Activated T-cell treated with anti-CD3 and anti-CD28 coated beads, Interleukin-2, amount 50 U/mL, for 1 hour (primary cell): ENCODE measurements at regions not wholly inside any gene's neighbourhood (a gene's known extent, or its start where the extent isn't known, plus 50 kb on each side); places are given as distances from the start of the nearest gene placed in this dataset.
"Not testable (repeated sequence)": the region's sequence is repeated elsewhere in the genome, so short reads cannot be mapped to it uniquely, and the experiment has no call there.

Experiments
- DNase-seq: peaks from one replicate; pipeline ENCODE4 v3.0.0-alpha.2; 2020

DNA sequence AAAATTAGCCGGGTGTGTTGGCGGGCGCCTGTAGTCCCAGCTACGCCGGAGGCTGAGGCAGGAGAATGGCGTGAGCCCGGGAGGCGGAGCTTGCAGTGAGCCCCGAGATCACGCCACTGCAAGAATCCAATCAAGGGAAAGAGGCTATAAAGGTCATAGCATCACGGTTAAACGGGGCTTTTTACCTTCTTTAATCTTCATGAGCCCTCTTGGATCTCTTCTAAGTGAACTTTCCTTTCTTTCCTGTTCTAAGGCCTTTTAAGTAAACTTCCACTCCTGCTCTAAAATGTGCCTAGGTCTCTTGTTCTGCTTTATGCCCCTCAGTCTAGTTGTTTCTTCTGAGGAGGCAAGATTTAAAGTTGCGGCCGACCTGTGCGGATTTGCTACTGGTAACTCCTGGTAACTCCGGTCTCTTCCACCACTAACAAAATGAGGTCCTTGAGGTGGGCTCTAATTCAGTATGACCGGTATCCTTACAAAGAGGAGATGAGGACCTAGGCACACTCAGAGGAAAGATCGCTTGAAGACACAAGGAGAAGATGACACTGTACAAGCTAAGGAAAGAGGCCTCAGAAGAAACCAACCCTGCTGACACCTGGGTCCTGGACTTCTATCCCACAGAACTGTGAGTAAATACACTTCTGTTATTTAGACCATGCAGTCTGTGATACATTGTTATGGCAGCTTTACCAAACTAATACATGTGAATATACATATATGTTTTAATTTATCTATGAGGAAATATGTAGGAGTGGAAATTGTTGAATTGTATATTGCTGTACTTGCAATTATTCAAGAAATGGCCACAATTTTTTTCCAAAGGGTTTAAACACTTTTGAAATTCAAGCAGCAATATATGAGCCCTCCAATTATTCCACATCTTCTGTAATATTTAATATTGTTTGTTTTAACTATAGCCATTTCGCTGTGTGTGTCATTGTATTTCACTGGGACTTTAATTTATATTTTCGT is 331.5 kb upstream of the CNTNAP2 start:
- no peak for DNase-seq

- DNase-seq, result not testable (repeated sequence)
Measured at GRCh38 chr7:145781388-145781787, 335.2 kb upstream of the CNTNAP2 start.

- no peak for DNase-seq
Measured at GRCh38 chr7:145779140-145779539, 337.5 kb upstream of the CNTNAP2 start.

DNA sequence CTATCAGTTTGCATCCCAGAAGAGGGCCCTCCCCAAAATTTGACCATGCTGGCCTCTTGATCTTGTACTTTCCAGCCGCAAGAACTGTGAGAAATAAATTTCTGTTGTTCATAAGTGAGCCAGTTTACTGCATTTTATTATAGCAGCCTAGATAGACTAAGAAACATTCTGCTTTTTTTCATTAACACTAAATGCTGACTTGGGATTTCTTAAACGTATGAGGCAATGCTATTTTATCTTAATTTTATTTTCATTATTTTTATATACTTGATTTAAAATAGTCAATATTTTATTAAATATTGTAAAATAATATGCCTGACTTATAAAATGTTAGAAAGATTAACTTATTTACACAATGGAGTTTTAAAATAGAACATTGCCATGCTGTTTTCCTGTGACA is 341.8 kb upstream of the CNTNAP2 start:
- no peak for DNase-seq

- DNase-seq, result no peak
Measured at GRCh38 chr7:145753004-145753403, 363.6 kb upstream of the CNTNAP2 start.

GRCh38 chr7:145737617-145738016 is 379.0 kb upstream of the CNTNAP2 start:
- DNase-seq, result no peak

DNA sequence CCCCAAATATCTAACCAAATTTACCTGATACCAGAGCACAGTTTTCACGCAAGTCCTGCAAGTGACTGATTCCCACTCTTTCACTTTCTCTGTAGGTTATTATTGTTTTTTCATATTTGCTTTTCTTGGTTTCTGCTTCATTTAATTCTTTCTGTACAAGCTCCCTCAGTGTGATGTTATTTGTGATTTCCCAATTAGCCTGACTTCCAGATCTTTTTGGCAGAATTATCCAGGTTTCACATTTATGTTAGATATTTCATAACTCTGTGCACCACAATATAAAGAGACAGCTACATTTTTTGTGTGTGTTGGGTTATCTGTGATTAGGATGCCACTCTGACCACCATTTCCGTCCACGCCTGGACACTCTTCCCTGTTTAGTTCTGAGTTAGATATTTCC is 381.5 kb upstream of the CNTNAP2 start:
- no peak for DNase-seq

DNA sequence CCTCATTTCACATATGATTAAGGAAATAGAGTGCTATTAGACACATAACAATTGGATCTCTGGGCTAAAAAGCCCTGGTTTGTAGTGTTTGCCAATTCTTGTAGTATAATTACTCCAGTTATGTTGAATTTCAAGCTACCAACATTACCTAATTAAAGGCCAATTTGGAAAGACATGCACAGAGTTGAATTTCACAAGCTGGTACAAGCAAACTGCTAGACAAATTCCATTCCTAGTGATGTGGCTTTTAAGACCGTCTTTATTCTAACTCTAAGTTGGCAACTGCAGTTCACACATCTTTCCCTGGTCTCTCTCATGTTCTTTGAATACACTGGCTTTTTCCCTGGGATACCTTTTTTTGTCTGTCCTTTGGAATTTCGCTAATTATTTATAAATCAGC is 384.1 kb upstream of the CNTNAP2 start:
- DNase-seq, result no peak

GRCh38 chr7:145729691-145730090 is 386.9 kb upstream of the CNTNAP2 start:
- DNase-seq, result no peak

- DNase-seq, result no peak
Measured at GRCh38 chr7:145718129-145718528, 398.5 kb upstream of the CNTNAP2 start.

DNA sequence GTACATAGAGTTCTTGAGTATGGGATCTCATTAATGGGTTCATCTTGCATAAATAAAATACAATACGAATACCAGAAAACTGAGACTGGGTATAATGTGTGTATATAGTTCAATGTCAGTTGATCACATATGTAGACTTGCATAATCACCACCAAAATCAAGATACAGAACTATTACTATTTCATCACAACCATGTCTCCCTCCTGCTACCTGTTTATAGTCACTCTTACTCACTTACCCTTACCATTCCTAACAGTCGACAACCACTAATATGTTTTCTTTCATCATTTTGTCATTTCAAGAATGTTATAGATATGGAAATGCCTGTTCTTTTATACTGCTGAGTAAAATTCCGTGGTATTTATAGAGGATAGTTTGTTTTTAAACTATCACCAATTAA is 416.1 kb upstream of the CNTNAP2 start:
- DNase-seq, result no peak

GRCh38 chr7:145698526-145699262 is 417.9 kb upstream of the CNTNAP2 start:
- DNase-seq, result no peak

DNA sequence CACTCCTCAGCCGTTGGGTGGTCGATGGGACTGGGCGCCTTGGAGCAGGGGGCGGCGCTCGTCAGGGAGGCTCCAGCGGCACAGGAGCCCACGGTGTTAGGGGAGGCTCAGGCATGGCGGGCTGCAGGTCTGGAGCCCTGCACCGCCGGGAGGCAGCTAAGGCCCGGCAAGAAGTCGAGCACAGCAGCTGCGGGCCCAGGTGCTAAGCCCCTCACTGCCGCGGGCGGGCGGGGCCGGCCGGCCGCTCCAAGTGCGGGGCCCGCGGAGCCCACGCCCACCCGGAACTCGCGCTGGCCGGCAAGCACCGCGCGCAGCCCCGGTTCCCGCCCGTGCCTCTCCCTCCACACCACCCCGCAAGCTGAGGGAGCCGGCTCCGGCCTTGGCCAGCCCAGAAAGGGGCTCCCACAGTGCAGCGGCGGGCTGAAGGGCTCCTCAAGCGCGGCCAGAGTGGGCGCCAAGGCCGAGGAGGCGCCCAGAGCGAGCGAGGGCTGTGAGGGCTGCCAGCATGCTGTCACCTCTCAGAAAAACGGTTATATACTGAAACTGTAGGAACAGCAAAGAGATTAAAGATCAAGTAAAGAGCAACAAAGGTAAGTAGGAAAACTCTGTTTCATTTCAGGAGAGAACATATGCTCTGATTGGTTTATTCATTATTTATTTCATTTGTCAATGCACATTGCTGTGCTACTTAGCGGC is 419.0 kb upstream of the CNTNAP2 start:
- DNase-seq, result not testable (repeated sequence)

- no peak for DNase-seq
Measured at GRCh38 chr7:145696071-145696470, 420.5 kb upstream of the CNTNAP2 start.

DNA sequence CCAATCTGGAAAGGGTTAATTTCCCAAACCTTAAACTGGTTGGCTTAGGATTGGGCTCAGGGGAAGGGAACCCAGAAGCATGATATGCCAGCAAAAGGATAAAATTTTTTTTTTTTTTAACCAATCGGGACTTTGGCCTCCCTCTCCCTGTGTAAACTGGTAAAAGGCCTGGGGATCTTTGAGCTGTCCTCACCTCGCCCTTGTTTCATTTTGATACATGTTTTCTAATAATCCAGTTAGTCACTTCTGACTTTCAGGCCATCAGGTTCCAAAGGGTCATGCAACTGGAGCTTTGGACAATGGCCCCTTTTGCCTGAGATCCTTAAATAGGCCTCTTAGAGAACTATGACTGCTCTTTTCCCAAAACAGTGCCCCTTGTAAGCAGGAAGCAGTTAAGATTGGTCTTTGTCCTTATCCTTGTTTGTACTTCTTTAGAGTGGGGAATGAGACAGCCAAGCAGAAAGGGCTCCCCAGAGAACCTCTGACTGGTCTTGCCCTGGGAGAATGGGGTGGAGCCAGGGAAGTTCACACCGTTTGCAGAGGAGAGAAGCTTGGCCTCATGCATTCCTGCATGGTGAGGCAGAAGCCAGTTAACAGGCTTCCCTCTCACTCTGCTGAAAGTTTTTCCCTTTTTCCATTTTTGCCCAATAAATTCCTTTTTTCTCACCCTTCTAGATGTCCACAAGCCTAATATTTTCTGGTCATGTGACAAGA is 424.2 kb upstream of the CNTNAP2 start:
- DNase-seq, result no peak

GRCh38 chr7:145691377-145691914 is 425.2 kb upstream of the CNTNAP2 start:
- DNase-seq, result no peak

DNA sequence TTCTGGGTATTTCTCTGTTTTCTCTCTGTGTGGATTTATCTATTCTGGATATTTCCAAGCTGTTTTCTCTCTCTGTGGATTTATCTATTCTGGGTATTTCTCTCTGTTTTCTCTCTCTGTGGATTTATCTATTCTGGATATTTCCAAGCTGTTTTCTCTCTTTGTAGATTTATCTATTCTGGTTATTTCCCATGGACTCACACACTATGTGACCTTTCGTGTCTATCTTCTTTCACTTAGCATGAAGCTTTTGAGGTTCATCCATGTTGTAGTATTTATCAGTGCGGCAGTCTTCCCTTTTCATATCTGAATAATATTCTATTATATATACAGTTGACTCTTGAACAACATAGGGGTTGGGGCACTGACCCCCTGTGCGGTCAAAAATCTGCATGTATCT is 435.0 kb upstream of the CNTNAP2 start:
- DNase-seq, result no peak

- DNase-seq, result no peak
Measured at GRCh38 chr7:145681159-145681558, 435.4 kb upstream of the CNTNAP2 start.

GRCh38 chr7:145665499-145666258 is 450.9 kb upstream of the CNTNAP2 start:
- DNase-seq, result no peak

DNA sequence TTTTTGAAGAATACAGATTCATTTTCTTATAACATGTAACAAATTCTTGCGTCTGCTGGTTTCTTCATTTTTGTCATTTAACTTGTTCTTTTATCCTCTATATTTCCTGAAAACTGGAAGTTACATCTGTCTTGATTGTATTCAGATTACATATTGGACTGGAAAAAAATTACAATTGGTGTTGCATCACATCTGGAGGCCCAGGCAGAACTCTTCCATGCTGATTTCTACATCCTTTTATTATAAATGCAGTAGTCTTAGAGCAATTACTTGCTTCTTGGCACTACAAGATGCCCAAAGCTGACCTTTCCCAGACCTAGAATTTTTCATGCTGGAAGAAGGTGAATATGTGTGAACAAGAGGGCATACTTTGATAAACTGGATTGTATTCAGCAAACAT is 460.9 kb upstream of the CNTNAP2 start:
- no peak for DNase-seq

- no peak for DNase-seq
Measured at GRCh38 chr7:145645135-145645515, 471.5 kb upstream of the CNTNAP2 start.
